Hematopoietic multipotent progenitor cell (in vitro differentiated cells): ENCODE measurements at regions not wholly inside any gene's neighbourhood (a gene's known extent, or its start where the extent isn't known, plus 50 kb on each side); places are given as distances from the start of the nearest gene placed in this dataset.

Experiments used
- DNase-seq, 3 donors: peaks; one replicate each; pipeline ENCODE4 v3.0.0-alpha.2; 2011 to 2015; ENCODE audit warnings: low read depth in 2 of 3, low spot score in 2 of 3

DNA sequence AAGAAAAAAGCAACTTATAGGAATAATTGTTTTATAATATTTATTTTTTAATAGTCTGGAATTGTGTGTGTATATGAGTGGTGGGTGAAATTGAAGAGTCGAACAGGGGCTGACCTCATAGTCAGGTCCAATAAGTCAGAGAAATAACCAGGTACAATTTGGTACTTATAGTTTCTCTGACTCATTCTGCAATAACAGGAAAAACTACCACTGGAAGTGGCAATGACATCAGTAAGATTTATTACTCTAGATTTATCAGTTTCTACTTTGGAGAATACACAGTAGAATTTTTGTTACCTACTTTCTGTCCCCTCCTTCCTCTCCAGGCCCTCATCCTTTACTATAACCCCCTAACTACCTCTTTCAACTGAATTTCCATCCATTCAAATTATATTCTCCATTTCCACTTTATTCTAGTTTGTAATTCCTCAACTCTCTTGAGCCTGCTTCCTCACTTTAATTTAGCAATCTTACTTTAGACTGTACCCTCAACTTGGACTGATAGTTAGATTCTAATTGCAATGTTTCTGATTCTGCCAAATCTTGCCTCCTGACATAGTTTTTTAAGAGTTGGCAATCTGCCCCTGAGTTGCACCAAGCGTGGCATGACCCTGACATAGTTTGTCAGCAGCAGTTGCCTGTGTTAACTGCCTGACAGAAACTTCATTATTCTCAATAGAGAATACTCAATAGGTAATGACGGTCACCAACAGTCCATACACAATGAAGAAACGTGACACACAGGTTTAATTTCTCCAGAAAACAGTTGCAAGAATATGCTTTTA is 475.3 kb upstream of the RIOK2 start:
- DNase-seq, result no peak

DNA sequence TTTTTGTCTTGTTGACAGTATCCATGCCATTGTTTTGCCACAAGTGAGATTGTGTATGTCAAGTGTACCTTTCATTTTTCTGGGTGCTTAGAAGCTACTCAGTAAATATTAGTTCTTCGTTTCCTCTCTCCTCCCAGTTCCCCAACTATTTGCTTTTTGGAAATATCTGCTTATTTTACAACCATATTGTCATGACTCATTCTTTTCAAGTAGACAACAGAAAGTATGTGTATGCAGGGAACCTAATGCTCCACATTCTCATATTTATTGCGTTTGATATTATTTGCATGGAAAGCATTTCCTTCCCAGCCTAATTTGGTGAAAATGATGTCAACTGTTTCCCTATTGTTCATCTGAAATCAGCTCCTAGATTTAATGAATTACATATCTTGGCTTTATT is 483.7 kb upstream of the RIOK2 start:
- DNase-seq, result no peak

DNA sequence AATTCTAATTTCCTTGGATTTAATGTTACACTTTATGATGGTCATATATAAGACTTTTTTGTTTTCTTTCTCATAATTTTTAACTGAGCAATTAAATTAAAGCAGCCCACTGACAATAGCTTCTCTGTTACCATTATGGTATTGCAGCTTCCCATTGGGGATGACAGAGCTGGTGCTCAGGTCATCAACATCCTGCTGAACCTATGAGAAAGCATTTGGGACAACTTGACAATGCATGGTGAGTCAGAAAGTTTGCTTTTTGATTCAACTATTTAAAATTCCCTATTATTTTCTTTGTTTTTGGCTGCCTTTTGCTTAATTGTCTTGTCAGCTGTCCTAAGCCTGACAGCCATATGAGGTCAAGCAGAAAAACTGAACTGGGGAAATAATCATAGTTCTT is 487.4 kb upstream of the RIOK2 start:
- DNase-seq, result no peak

GRCh38 chr5:97676608-97677007 is 493.6 kb upstream of the RIOK2 start:
- no peak for DNase-seq

- no peak for DNase-seq
Observed at GRCh38 chr5:97694091-97694490, 511.0 kb upstream of the RIOK2 start.

- no peak for DNase-seq
Observed at GRCh38 chr5:97714424-97714823, 531.4 kb upstream of the RIOK2 start.

- DNase-seq, result no peak
Observed at GRCh38 chr5:97726106-97726505, 543.1 kb upstream of the RIOK2 start.

GRCh38 chr5:97728920-97729319 is 545.9 kb upstream of the RIOK2 start:
- DNase-seq, result no peak

DNA sequence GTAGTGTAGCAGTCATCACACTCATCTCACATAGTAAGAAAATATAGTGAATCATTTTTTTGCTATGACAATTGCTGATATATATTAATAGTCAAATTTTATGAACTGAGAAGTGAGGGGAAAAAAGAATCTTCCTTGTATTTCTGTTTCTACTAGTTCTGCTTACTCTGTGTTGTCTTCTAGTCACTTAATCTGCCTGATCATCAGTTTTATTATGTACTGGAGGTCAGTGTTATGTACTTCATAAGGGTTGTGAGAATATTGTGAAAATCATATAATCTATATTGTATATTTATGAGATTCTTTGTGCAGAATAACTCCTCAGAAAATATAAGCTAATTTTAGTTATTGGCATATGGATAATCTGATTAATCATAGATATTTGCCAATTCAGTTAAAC is 546.9 kb upstream of the RIOK2 start:
- no peak for DNase-seq

GRCh38 chr5:97735209-97735608 is 552.2 kb upstream of the RIOK2 start:
- DNase-seq, result no peak

DNA sequence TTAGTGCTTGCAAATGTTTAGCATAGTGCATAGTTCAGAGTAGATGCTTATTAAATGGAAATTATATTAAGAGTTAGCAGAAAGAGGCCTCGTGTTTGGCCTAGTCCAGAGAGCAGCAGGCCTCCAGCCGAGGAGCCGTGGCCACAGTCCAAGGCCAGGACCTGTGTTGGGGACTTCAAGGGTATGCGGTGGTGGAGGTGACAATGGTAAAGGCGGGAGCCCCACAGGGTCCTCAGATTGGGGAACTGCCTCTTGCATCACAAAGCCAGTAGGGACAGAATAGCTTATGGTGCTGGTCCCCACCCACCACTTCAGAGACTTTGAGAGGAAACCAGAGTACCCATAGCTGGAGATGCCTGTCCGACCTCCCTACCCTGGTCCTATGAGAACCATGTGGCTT is 554.6 kb upstream of the RIOK2 start:
- no peak for DNase-seq

GRCh38 chr5:97745817-97746216 is 562.8 kb upstream of the RIOK2 start:
- no peak for DNase-seq

DNA sequence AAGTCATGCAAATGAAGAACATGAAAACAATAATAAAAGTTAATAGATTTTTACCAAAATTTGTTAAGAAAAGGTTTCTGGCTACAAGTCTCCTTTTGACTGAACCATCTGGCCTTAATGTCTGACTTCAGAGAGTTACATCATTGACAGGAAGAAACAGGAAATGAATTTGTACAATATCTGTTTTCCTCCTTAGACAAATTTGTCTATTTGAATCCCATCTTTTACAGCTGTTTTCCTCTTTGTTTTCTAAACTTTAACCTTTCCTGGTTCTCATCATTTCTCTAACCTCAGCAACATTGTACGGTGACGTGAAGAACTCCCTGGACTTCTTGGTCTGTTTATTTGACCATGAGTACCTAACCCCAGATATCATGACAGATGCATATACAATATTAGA is 567.5 kb upstream of the RIOK2 start:
- no peak for DNase-seq

DNA sequence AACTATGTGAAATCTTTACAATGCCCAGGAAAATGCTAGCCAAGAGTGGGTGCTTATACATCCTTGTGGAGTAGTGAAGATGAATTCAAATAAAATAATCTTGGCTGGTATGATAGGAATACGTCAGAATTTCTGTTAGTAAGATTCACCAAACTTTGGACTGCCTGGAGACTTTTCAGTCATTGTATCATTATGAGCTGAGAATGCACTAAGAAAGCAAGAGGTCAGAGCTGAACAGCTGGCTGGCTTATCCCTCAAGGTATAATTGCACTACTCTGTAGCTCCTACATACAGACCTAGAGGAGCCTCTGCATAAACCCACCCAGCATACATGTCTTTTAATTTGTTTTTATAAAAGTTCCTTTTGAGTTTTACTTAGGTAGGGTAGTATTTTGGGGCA is 568.5 kb upstream of the RIOK2 start:
- DNase-seq, result no peak

GRCh38 chr5:97752871-97753270 is 569.8 kb upstream of the RIOK2 start:
- DNase-seq, result no peak

- no peak for DNase-seq
Observed at GRCh38 chr5:97762483-97762882, 579.4 kb upstream of the RIOK2 start.

GRCh38 chr5:97764700-97765099 is 581.7 kb upstream of the RIOK2 start:
- no peak for DNase-seq

- no peak for DNase-seq
Observed at GRCh38 chr5:97778451-97778850, 595.4 kb upstream of the RIOK2 start.

GRCh38 chr5:97788369-97788768 is 605.3 kb upstream of the RIOK2 start:
- DNase-seq, result no peak

DNA sequence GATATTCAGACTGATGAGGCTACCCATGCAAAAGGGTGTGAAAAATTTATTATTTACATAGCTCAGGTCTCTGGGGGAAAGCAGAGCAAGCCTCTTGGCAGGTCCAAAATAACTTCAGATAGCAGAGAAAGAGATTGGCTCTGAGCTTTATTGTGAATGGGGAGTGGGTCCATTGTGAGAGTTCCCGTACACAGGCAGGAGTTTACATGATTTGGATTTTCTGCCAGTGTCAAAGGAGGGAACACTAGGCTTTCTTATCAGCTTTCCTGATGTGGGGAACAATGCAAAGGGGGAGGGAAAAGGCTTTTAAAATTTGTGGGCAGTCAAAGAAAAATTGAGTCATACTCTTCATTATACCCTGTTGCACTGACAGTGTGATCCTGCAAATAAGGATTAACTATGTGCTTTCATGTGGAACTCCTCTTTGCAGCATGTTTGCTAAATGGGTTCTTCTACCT is 615.0 kb upstream of the RIOK2 start:
- no peak for DNase-seq

DNA sequence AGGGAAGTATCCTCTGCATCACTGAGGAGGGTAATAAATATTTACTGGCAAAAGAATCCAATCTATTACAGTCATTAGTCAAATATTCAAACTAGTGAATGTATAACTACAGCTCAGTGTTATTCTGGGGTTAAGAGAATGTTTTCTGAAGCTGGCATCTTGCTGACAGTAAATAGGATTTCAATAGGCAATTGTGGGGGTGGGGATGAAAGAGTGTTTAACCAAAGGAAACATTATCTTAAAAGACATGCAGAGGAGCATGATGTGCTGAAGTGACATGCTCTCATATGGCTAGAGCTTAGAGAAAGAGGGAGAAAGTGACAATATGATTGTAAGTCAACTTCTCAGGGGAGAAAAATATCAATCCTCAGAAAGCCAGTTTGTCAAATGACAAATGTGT is 618.4 kb upstream of the RIOK2 start:
- no peak for DNase-seq

GRCh38 chr5:97820138-97820537 is 637.1 kb upstream of the RIOK2 start:
- no peak for DNase-seq
